ENCODE measurements at regions not wholly inside any gene's neighbourhood (a gene's known extent, or its start where the extent isn't known, plus 50 kb on each side); places are given as distances from the start of the nearest gene placed in this dataset.

- TF ChIP-seq TAF1 (IDR thresholded peaks at IDR 0.05; ENCODE audit: low read depth) (no peak), CREB1 (IDR thresholded peaks at IDR 0.05; ENCODE audit: low read depth) (no peak), REST (IDR thresholded peaks at IDR 0.05; ENCODE audit: low read depth) (no peak), CEBPB (IDR thresholded peaks at IDR 0.05) (no peak), EGR1 (IDR thresholded peaks at IDR 0.05) (no peak), EP300 (IDR thresholded peaks at IDR 0.05; ENCODE audit: borderline replicate concordance) (no peak), TEAD4 (IDR thresholded peaks at IDR 0.05) (no peak), RAD21 (IDR thresholded peaks at IDR 0.05; ENCODE audit: low read depth) (no peak), ZBTB7A (IDR thresholded peaks at IDR 0.05; ENCODE audit: low read depth) (no peak), MAX (IDR thresholded peaks at IDR 0.05) (no peak), NFIC (IDR thresholded peaks at IDR 0.05) (no peak)
Observed at GRCh38 chr5:103755974-103756373, 193.4 kb upstream of the NUDT12 start.
